ENCODE measurements at regions not wholly inside any gene's neighbourhood (a gene's known extent, or its start where the extent isn't known, plus 50 kb on each side); places are given as distances from the start of the nearest gene placed in this dataset.
A peak's percentile ranks its signal among the peaks of the same experiment; 100 is the strongest.
"Not testable (repeated sequence)": the region's sequence is repeated elsewhere in the genome, so short reads cannot be mapped to it uniquely, and the experiment has no call there.

DNA sequence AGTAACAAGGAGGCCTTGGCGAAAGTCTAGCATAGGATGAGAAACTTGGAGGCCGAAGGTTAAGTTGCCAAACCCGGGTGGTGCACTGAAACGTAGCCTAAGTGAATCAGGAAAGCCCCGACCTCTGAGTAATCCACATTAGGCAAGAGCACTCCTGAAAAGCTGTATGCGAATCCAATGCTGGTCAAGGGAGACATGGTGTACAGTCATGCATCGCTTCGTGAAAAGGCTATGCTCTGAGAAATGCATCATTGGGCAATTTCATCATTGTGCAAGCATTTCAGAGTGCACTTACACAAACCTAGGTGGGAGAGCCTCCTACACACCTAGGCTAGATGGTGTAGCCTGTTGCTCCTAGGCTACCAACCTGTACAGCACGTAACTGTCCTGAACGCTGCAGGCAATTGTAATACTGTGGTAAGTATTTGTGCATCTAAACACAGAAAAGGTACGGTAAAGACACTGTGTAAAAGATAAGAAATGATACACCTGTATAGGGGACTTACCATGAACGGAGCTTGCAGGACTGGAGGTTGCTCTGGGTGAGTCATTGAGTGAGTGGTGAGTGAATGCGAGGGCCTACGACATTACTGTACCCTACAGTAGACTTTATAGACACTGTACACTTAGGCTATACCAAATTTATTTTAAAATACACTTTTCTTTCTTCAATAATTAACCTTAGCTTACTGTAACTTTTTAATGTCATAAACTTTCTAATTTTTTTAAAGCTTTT, 222.5 kb downstream of the SHQ1 start:
- no peak for DNase-seq

DNA sequence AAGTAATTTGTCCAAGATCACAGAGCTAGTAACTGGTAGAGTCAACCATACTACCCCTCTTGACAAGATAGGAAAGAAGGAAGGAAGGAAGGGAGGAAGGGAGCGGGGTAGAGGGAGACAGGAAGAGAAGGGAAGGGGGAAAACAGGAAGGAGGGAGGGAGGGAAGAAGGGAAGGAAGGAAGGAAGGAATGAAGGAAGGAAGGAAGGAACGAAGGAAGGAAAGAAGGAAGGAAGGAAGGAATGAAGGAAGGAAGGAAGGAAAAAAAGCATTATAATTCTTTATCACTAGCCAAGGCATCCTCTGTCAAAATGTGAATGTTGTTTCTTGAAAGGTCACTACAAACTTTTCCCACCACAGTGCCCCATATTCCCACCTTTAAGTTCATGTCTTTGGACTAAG, 223.6 kb downstream of the SHQ1 start:
- no peak for DNase-seq

DNA sequence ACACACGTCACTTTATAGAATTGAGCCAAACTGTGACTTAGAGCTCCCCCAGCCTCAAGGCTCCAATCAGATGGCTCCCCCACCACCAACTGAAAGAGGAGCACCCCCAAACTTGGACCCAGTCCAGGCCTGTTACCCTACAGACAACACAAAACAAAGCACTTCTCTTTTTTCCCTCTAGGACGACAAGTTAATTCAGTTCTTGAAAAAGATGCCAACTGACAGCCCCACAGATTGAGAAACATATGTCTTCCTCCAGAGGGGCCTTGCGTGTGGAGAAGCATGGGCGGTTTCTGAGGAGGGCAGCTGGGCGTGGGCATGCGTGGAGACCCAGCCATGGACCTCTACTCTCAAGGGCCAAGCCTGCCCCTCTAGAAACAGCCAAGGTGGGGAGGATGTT, 229.5 kb downstream of the SHQ1 start:
- no peak for DNase-seq

DNA sequence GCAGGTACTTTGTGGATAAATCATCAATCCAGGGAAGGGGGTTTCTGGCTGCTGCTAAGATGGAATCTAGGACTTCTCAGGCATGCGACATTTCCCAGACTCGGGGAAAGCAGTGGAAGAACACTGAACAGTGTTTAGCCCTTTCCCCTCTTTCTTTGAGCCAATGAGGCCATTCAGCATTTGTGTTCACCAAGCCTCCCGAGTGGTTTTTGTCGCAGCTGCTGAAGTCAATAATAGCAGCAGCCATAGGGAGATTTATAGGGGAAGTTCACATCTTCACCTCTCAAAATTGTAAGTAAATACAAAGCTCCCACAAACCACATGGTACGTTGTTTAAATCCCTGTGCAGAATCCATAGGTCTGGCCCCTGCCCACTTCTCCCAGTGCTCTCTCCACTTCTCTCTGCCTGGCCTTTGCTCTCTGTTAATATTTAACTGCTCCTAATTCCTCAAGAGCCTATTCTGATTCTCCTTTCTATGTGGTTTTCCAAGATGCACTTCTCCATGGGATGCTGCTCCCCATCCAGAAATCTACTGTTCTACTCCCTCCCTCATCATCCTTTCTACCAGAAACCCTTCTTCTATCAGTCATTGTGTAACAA, 230.7 kb downstream of the SHQ1 start:
- DNase-seq: no peak

DNA sequence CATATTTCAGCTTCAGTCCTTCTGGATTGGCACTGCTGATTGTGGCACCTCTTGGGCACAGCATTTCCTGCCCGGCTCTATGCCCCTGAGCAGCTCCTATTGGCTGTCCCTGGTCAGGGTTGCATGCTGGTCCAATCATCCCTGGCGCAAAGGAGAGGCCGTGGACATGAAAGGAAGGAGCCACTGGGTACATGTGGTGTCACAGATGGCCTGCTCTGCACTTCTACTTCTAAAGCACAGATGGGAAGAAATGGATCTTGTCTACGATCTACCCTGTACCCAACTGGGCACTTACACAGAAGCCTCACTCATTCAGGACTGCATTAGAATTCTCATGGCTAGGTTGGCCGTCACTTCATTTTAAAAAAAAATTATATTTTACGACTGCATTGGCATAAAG, 232.5 kb downstream of the SHQ1 start:
- peak; percentile 33 for DNase-seq

DNA sequence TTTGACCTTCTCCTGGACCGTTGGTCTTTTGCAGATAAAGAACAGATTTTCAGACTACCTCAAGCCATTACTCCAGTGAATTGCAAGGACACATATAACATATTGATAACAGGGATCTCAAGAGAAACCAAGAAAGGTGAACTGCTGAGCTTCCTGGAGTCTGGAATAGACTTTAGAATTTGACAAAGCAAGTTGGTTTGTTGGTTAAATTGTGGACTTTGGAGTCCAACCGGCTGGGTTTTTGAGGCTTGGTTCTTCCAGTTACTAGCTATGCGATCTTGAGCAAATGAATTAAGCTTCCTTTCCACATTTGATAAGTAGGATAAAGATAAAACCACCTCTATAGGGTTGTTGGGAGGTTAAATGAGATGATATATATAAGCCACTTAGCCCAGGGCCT, 233.1 kb downstream of the SHQ1 start:
- DNase-seq: no peak

DNA sequence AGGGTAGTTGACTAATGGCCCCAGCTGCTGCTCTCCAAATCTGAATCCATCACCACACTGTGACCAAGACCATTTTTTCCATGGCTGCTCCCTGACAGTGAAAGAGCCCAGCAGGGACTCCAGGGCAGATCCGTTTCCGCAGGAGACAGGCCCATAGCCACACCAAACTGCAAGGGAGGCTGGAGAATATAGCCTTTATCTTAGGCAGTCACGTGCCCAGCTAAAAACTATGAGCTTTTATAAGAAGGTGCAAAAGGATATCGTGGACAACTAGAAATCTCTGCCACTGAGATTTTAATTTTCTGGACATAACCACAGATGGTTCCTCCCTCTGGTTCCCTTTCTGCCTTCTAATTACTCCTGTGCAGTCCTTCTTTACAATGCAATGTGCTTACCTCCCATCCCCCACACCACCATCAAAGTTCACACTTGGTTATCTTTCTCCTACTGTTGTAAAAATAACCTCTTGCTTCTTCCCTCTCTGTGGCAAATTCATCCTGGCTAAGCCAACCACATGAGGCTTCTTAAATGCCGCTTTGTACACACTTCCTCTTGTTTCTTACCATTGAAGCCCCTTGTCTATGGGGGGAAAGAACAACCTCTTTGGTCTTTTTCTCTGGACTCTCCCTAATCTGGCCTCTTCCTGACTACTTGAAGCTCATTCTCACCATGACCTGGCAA, 233.7 kb downstream of the SHQ1 start:
- DNase-seq: no peak

DNA sequence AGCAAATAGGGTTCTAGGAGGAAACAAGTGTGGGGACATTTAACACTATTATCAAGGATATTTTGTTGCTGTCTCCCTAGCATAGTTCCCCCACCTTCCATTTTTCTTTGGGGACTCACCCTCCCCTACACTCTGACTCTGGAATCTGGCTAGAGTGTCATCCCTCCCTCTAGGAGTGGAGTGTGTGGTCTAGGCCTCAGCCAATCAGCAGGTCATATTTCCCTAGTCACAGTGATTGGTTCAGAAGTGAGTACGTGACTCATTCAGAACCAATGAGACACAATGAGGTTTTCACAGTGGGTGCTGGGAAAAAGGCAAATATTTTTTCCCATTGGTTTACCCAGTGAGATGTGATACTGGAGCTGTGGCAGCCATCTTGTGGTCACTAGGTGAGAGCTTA, 234.4 kb downstream of the SHQ1 start:
- DNase-seq: no peak

DNA sequence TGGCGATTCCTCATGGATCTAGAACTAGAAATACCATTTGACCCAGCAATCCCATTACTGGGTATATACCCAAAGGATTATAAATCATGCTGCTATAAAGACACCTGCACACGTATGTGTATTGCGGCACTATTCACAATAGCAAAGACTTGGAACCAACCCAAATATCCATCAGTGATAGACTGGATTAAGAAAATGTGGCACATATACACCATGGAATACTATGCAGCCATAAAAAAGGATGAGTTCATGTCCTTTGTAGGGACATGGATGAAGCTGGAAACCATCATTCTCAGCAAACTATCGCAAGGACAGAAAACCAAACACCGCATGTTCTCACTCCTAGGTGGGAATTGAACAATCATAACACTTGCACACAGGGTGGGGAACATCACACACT, 239.1 kb downstream of the SHQ1 start:
- not testable (repeated sequence) for DNase-seq

DNA sequence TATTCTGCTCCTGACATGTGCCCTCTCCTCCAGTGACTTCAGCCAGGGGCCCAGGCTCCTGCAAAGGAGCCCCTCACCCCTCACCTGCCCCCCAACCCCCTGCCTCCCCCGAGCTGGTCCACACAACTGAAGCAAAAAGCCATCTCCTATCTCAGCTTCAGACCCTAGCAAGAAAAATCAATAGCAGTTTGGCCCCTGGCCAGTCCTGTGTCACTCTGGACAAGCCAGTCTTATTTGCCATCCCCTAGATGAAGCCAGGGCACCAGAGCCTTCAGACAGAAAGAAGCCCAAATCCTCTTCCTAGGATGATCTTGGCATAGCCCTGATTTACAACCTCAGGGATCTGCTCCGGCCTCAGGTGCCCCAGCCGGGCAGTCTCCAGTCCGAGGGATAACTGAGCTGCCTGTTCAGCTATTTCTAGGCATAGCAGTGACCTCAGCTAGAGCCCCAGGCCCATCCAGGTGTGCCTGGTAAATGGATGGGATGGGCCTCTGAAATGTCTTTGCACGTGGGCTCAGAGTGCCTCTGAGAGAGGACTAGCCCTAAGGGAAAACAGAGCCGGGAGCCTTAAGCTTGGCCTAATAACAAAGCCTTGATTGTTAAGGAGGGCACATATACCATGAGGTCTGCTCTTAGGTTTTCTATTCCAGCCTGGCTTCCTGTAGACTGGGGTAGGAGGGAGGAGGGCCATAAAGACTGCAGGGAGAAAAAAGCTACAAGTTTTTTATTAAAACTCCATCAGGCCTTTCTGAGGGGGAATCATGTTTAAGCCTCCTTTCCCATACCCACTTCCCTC, 242.0 kb downstream of the SHQ1 start:
- no peak for DNase-seq

DNA sequence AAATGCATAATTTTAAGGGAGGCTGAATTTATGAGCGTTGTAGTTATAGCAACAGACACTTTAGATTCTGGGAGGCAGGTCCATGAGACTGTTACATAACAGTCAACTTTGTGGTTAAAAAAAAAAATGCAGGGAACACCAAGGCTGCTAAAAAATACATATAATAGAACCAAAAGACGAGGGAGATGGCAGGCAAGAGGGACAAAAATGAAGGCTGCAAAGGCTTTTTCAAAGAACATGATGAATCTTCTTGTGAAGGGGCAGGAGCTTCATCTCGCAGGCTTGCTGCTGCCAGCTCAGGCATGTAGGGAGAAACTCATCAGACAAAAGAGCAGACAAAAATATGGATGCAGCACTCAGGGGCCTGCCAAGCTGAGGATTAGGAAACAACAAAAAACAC, 243.9 kb downstream of the SHQ1 start:
- DNase-seq: no peak

DNA sequence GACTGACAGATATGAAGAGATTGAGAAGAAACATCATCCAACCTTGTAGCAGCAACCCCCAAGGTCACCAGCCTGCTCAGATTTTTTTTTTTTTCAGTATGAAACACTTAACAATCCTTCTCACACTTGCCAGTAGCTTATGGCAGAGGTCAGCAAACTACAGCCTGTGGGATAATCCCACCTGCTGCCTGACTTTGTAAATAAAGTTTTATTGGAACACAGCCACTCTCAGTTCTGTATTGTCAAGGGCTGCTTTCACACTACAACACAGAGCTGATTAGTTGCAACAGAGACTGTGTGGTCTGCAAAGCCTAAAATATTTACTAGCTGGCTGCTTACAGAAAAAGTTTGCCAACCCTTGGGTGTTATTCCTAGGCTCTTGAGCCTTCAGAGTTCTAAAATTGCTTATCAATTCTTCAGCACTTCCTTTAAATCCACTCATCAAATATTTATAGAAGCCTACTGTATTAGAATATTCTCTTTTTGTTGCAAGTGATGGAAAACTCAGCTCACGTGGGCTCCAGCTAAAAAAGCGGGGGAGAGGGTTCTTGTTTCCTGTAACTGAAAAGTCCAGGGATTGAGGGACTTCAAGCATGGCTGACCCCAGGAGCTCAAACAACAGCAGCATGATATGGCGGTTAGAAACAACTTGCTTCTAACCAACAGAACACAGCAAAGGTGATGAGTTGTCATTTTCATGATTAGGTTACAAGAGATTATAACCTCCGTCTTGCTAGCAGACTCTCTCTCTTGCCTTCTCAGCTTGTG, 246.1 kb downstream of the SHQ1 start:
- DNase-seq: no peak

DNA sequence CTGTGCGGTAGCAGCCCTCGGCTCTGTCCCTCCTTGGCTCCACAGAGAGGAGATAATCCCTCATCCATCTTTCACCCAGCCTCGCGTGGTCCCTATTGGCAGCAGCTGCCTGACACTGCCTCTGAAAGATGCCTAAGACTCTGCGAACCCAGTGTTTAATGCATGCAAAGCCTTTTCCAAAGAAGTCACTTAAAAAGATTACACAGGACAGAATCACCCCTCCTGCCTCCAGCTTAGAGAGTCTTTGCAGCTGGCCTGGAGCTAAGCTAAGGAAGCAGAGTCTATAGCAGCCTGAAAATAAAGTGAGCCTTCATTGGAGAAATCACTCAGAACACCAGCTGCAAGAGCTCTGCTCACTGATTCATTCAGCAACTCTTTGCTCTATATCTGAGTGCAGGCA, 247.2 kb downstream of the SHQ1 start:
- DNase-seq: no peak

DNA sequence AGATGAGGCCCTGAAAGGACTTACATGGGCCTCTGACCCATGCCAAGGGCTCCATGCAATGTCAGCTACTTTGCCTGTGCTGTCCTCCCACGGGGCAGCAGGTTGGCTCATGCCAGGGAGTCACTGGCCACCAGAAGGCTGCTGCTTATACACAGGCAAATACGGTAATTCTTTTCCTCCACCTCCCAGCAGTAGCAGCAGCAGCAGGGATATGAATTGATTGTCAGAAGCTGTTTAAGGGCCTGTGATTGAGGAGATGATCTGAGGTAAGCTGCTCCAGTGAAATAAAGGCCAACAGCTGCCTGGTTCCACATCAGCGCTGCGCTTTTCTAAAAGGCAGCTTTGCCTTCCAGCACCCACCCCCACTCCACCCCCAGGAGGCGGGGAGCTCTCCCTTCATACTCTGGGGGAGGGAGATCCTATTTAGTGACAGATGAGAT, 250.5 kb downstream of the SHQ1 start:
- peak; percentile 45 for DNase-seq

DNA sequence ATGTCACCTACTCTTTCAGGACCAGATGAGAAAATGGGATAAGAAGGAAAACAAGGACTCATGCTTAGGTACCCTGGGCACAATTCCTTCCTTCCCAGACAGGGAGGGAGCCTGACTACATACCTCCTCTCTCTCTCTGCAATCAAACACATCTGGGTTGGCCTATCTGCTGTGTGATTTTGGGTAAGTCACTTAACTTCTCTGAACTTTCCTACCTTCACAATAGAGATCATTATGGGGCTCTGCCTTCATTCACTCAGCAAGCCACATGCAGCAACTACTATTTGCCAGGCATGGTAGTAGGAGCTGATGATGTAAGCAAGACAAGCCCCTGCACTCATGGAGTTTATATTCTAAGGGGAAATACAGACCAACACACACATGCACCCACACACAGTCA, 251.2 kb downstream of the SHQ1 start:
- DNase-seq: no peak

DNA sequence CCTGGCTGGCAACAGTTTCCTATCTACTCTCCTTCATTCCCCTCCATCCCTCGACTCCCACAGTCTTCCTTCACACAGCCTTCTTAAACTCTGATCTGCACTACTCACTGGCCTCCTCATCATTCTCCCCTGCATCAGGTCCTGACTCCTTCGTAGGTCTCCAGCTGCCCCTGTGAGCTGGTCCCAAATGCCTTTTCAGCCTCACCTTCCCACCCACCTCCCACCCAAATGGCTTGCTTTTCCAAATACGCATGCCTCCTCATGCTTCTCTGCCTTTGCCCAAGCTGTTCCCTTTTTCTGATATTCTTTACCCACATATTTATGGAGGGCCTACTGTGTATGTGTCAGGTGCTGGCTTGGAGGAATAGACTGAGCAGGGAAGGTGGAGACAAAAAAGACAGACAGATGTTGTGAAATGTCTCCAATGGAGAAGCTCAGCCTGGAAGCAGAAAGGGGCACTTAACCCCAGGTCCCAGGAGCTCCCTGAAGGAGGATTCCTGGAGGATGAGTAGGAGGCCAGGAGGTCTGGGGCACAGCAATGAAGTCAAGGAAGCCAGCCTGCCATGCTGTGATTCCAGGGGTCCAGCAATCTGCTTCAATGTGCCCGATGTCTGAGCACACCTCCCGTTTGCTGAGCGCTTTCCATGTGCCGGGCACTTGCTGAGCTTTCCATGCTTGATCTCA, 252.2 kb downstream of the SHQ1 start:
- DNase-seq: no peak

DNA sequence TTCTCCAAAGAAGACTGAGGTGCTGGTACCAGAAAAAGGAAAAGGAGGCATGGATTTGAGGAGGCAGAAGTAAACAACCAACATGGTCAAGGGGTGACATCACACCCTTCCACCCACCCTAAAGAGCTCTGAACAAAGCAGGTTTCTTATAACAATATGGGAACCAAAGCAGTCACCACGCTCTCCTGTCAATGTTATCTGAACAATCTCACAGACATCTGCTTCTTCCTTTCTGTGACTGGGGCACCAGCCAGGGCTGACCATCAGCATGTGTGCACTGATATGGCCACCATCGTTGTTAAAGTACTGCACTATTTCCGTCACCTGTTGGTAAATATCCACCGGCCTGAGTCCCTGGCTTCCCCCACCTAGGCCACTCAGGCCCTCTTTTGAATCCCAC, 252.9 kb downstream of the SHQ1 start:
- no peak for DNase-seq

DNA sequence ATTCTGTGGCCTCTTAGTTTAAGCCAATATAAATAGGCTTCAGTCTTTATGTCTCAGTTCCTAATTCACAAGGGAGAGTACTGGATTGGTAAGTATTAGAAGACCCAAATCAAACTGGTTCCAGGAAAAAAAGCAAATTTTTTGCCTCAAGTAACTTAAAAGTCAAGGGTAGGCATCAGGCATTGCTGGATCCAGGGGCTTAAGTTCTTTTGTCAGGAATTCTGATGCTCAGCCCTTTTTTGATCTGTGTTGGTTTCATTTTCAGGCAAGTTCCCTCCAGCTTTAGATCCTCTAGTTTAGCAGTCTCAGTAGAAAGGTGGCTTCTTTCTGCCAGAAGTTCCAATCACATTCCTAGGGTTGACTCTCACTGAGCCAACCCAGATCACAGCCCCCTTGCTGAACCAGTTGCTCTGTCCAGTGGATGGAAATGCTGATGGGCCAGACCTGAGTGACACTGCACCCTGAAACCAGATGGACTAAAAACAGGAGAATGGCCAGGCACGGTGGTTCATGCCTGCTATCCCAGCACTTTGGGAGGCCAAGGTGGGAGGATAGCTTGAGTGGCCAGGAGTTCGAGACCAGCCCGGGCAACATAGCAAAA, 253.5 kb downstream of the SHQ1 start:
- no peak for DNase-seq

DNA sequence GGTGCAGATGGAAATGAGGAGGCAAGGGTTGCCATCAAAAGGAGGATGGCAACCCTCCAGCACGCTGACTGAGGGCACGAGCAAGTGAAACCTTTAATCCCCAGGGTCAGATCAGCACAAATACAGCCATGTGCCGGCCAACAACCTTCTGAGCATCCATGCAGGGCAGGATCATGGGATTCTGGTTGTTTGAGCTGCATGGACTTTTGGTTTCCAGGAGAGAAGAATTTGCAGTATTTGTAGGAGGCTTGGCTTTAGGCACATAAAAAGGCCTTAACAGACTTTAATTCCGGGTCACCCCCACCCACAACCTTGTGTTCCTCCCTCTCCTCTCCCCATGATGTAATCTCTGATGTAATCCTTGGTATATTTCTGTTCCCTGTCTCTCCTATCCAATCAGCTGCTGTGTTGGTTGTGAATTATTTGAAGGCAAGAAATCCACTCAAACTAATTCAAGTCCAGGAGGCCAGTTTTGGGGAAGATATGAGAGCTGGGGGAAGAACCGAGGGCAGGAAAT, 254.3 kb downstream of the SHQ1 start:
- no peak for DNase-seq

DNA sequence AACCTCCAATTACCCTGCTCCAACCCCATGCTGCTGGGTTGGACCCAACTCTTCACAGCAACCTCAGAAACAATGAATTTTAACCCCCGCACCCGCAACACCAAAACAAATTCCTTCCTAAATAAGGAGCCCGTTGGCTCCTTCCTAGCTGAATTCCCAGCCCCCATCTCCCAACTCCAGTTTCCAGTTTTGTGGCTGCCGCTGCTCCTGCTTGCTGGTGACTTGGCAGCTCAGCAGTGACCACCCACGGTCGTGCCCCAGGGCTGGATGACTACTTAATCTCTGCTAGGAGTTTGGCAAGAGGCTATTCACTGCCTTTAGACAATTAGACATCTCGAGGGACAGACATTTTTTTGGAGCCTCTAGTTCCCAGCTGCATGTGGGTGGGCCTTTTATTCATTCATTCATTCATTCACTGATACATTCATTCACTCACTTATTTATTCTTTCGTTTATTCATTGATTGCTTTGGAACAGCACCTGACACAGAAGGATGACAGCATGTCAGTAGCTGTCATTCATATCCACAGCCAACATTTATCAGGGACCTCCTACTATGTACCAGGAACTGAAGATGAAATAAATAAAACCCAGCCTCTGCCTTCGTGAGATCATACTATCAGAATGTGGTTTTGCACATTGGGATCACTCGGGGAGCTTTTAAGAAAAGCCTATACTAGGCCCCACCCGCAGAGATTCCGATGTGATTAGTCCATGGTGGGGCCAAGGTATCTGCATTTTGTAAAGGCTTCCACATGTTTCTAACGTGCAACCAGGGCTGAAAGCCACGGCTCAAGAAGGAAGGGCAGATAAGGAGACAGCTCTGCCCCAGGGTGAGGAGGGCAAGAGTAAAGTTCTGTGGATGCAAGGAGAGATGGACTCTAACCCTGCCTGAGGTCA, 256.5 kb downstream of the SHQ1 start:
- DNase-seq: no peak
